ENCODE measurements at regions not wholly inside any gene's neighbourhood (a gene's known extent, or its start where the extent isn't known, plus 50 kb on each side); places are given as distances from the start of the nearest gene placed in this dataset.

- RAD21 ChIA-PET (ENCODE audit: low non-redundant PET in 1 of 2, low total read pairs in 2 of 2, uncharacterized antibody in 2 of 2, unreplicated experiment in 2 of 2): no interaction called here
- Histone ChIP-seq H3K9ac (ENCODE audit: low read length) (no peak overlapping the region), H3K36me3 (ENCODE audit: control insufficient read depth in 1 of 2, insufficient read depth in 2 of 2, low read length in 2 of 2) (no peaks in the 10 kb centered on the region), H3K9me3 (ENCODE audit: control insufficient read depth in 1 of 2, insufficient read depth in 1 of 2, low read depth in 1 of 2, low read length in 2 of 2) (no peaks in the 10 kb centered on the region), H3K4me2 (ENCODE audit: low read length) (no peak overlapping the region), H3K79me2 (ENCODE audit: insufficient read depth, low read length) (no peaks in the 10 kb centered on the region), H3K4me1 (ENCODE audit: control insufficient read depth in 1 of 2, insufficient read depth in 2 of 2, low read length in 2 of 2) (no peaks in the 10 kb centered on the region), H3K27ac (ENCODE audit: low read depth, low read length) (no peak overlapping the region), H3K9me2 (ENCODE audit: insufficient read depth) (no peaks in the 10 kb centered on the region), H3K27me3 (ENCODE audit: insufficient read depth, low read length) (no peaks in the 10 kb centered on the region), H2AFZ (ENCODE audit: low read depth, low read length, poor library complexity, severe bottlenecking) (no peak overlapping the region), H3K4me3 (replicated peaks in 1 of 2; ENCODE audit: low read depth in 1 of 2, low read length in 2 of 2) (no peak overlapping the region), H4K20me1 (ENCODE audit: insufficient read depth) (no peaks in the 10 kb centered on the region)
- no peak for ATAC-seq
- CTCF ChIA-PET: no interaction called here
- no peak for TF ChIP-seq CTCF (IDR thresholded peaks at IDR 0.05 in 2 of 3, conservative IDR thresholded peaks at IDR 0.05 in 1 of 3; ENCODE audit: borderline replicate concordance in 1 of 3, insufficient read depth in 1 of 3, low read depth in 2 of 3, low read length in 2 of 3)
- no peak for TF ChIP-seq CBX3 (IDR thresholded peaks at IDR 0.05; ENCODE audit: low read depth)
- TF ChIP-seq, protein P1, sequence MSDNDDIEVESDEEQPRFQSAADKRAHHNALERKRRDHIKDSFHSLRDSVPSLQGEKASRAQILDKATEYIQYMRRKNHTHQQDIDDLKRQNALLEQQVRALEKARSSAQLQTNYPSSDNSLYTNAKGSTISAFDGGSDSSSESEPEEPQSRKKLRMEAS (IDR thresholded peaks at IDR 0.05): no peak
- TF ChIP-seq ELF1 (IDR thresholded peaks at IDR 0.05; ENCODE audit: borderline replicate concordance, low read depth): no peak
- BruUV-seq (replicated peaks): no TSS peak
- intact Hi-C loops (cut with micrococcal nuclease): no loop called here
- DNase-seq (ENCODE audit: low read depth, low spot score): no peak
- POLR2A ChIA-PET: no interaction called here
Observed at GRCh38 chr2:152835674-152836073, 117.3 kb downstream of the ARL6IP6 start.

DNA sequence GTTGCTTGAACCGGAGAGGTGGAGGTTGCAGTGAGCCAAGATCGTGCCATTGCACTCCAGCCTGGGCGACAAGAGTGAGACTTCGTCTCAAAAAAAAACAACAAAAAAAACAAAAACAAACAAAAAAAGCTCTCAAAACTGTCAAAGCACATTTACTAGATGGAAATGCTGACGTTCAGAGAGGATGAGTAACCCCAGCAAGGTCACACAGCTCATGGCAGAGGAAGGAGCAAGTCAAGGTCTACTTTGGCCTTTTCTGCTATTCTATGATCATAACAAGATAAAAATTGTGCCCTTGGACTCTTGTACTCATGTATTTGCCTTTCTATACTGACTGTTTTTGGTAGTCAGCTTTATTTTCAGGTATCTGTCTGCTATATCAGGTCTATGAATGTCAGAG lies 109.5 kb downstream of the ARL6IP6 start:
- no peak overlapping the region for H2AFZ ChIP-seq (ENCODE audit: low read depth, low read length, poor library complexity, severe bottlenecking)
- no TSS peak for BruUV-seq (replicated peaks)
- CTCF ChIA-PET: no interaction called here
- RAD21 ChIA-PET (ENCODE audit: low non-redundant PET in 1 of 2, low total read pairs in 2 of 2, uncharacterized antibody in 2 of 2, unreplicated experiment in 2 of 2): no interaction called here
- DNase-seq (ENCODE audit: low read depth, low spot score) (no peak), ATAC-seq (no peak)
- no peaks in the 10 kb centered on the region for H3K9me2 ChIP-seq (ENCODE audit: insufficient read depth)
- H3K79me2 ChIP-seq (ENCODE audit: insufficient read depth, low read length): no peaks in the 10 kb centered on the region
- intact Hi-C loops (cut with micrococcal nuclease): no loop called here
- no peaks in the 10 kb centered on the region for H4K20me1 ChIP-seq (ENCODE audit: insufficient read depth)
- no peak overlapping the region for H3K9ac ChIP-seq (ENCODE audit: low read length)
- no peak for TF ChIP-seq CEBPB (IDR thresholded peaks at IDR 0.05; ENCODE audit: low read depth)
- TF ChIP-seq CTCF (IDR thresholded peaks at IDR 0.05 in 2 of 3, conservative IDR thresholded peaks at IDR 0.05 in 1 of 3; ENCODE audit: borderline replicate concordance in 1 of 3, insufficient read depth in 1 of 3, low read depth in 2 of 3, low read length in 2 of 3): no peak
- no peak for TF ChIP-seq EZH2phosphoT487 (IDR thresholded peaks at IDR 0.05; ENCODE audit: borderline replicate concordance)
- H3K27me3 ChIP-seq (ENCODE audit: insufficient read depth, low read length): no peaks in the 10 kb centered on the region
- no peaks in the 10 kb centered on the region for H3K36me3 ChIP-seq (ENCODE audit: control insufficient read depth in 1 of 2, insufficient read depth in 2 of 2, low read length in 2 of 2)
- H3K27ac ChIP-seq (ENCODE audit: low read depth, low read length): no peak overlapping the region
- no peaks in the 10 kb centered on the region for H3K9me3 ChIP-seq (ENCODE audit: control insufficient read depth in 1 of 2, insufficient read depth in 1 of 2, low read depth in 1 of 2, low read length in 2 of 2)
- POLR2A ChIA-PET: no interaction called here
- H3K4me2 ChIP-seq (ENCODE audit: low read length): no peak overlapping the region
- H3K4me1 ChIP-seq (ENCODE audit: control insufficient read depth in 1 of 2, insufficient read depth in 2 of 2, low read length in 2 of 2): no peaks in the 10 kb centered on the region
- H3K4me3 ChIP-seq (replicated peaks in 1 of 2; ENCODE audit: low read depth in 1 of 2, low read length in 2 of 2): no peak overlapping the region

Measured in HCT116 (cell line).